ENCODE measurements at regions not wholly inside any gene's neighbourhood (a gene's known extent, or its start where the extent isn't known, plus 50 kb on each side); places are given as distances from the start of the nearest gene placed in this dataset.

GRCh38 chr12:91777268-91777992, 368.2 kb downstream of the BTG1 start:
- Histone ChIP-seq H4K20me1 (ENCODE audit: low read depth, low read length) (no peaks in the 10 kb centered on the region), H3K4me3 (ENCODE audit: insufficient read depth, low read length, poor library complexity, severe bottlenecking) (no peak overlapping the region), H3K4me2 (ENCODE audit: low read depth, low read length, poor library complexity, severe bottlenecking) (no peak overlapping the region), H3K79me2 (ENCODE audit: insufficient read depth, low read length) (no peaks in the 10 kb centered on the region), H3F3A (ENCODE audit: insufficient read depth) (no peaks in the 10 kb centered on the region), H3K9me3 (ENCODE audit: insufficient read depth, low read length) (no peaks in the 10 kb centered on the region), H3K27me3 (ENCODE audit: low read length) (peaks cover 4% of the 10 kb centered on the region; the same call in 1 of the 2 replicates), H3K9me2 (replicated peaks; ENCODE audit: insufficient read depth, low read length) (no peaks in the 10 kb centered on the region), H2AFZ (ENCODE audit: low read depth, low read length, severe bottlenecking) (no peak overlapping the region), H3K9ac (ENCODE audit: low read length) (no peak overlapping the region), H3K27ac (ENCODE audit: low read depth, low read length) (no peak overlapping the region), H3K36me3 (ENCODE audit: low read length) (no peaks in the 10 kb centered on the region)
- TF ChIP-seq EZH2phosphoT487 (conservative IDR thresholded peaks at IDR 0.05; ENCODE audit: low read length) (no peak), CTCF (IDR thresholded peaks at IDR 0.05; ENCODE audit: insufficient read depth, low read length, poor library complexity, severe bottlenecking) (no peak)

DNA sequence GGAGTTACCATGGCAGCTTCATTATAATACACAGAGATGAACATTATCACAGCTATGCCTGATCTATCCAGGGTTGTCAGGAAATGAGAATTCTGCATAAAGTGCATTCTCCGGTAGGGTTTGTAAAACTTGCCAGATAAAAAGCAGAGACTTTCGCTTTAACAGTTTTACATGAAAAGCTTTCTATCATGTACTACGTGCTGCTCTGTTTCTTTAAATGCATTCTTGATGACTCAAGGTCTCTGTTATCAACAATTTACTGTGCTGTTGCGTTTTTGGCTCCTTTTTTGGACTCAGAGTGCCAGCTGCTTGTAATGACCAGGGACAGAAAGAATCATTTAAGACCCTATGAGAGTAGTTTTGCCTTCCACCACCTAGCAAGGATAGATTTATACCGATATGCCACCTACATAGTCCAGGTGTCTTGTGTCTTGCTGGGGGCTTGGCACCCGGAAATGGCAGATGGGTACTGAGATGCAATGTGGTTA, 371.2 kb downstream of the BTG1 start:
- Histone ChIP-seq H3K4me3 (ENCODE audit: insufficient read depth, low read length, poor library complexity, severe bottlenecking) (no peak overlapping the region), H3K9me3 (ENCODE audit: insufficient read depth, low read length) (no peaks in the 10 kb centered on the region), H2AFZ (ENCODE audit: low read depth, low read length, severe bottlenecking) (no peak overlapping the region), H3K4me2 (ENCODE audit: low read depth, low read length, poor library complexity, severe bottlenecking) (no peak overlapping the region), H3K27me3 (ENCODE audit: low read length) (no peaks in the 10 kb centered on the region), H3K9me2 (replicated peaks; ENCODE audit: insufficient read depth, low read length) (no peaks in the 10 kb centered on the region), H3F3A (ENCODE audit: insufficient read depth) (no peaks in the 10 kb centered on the region), H3K79me2 (ENCODE audit: insufficient read depth, low read length) (no peaks in the 10 kb centered on the region), H3K36me3 (ENCODE audit: low read length) (no peaks in the 10 kb centered on the region), H3K9ac (ENCODE audit: low read length) (no peak overlapping the region), H3K27ac (ENCODE audit: low read depth, low read length) (no peak overlapping the region), H4K20me1 (ENCODE audit: low read depth, low read length) (no peaks in the 10 kb centered on the region)
- TF ChIP-seq EZH2phosphoT487 (conservative IDR thresholded peaks at IDR 0.05; ENCODE audit: low read length): no peak
- no peak for TF ChIP-seq CTCF (IDR thresholded peaks at IDR 0.05; ENCODE audit: insufficient read depth, low read length, poor library complexity, severe bottlenecking)

DNA sequence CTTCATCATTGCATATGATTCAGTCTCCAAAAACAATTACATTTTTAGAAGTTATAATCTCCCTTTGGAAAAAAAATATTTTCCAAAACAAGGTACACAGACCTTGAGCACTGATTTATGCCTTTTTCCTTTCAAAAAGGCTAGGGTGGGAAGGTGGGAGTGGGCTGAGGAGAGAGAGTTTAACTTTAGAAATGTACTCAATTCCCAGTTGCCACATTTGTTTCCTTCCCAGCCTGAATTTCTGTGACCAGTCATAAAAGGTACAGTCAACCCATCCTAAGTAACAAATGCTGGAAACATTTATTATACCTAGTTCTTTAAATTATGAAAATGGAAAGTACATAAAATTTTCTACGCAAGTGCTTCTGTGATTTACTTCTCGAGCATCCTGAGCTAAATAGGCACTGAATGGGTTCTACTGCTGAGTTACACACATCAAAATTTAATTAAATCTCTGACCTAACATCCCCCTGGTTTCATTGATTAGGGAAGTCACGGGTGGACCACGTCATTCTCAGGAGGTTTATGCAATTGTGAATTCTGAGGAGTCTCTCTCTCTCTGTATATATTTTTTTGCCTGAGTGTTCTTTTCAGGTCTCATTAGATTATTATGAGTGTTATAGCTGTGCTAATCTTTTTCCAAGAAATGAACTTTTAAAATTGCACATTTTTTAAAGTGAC, 371.8 kb downstream of the BTG1 start:
- no peaks in the 10 kb centered on the region for H3K27me3 ChIP-seq (ENCODE audit: low read length)
- no peaks in the 10 kb centered on the region for H3K9me3 ChIP-seq (ENCODE audit: insufficient read depth, low read length)
- H3K27ac ChIP-seq (ENCODE audit: low read depth, low read length): no peak overlapping the region
- H3K9me2 ChIP-seq (replicated peaks; ENCODE audit: insufficient read depth, low read length): no peaks in the 10 kb centered on the region
- H3K4me2 ChIP-seq (ENCODE audit: low read depth, low read length, poor library complexity, severe bottlenecking): no peak overlapping the region
- no peak overlapping the region for H2AFZ ChIP-seq (ENCODE audit: low read depth, low read length, severe bottlenecking)
- H3F3A ChIP-seq (ENCODE audit: insufficient read depth): no peaks in the 10 kb centered on the region
- TF ChIP-seq EZH2phosphoT487 (conservative IDR thresholded peaks at IDR 0.05; ENCODE audit: low read length): no peak
- no peak for TF ChIP-seq CTCF (IDR thresholded peaks at IDR 0.05; ENCODE audit: insufficient read depth, low read length, poor library complexity, severe bottlenecking)
- H3K4me3 ChIP-seq (ENCODE audit: insufficient read depth, low read length, poor library complexity, severe bottlenecking): no peak overlapping the region
- H3K79me2 ChIP-seq (ENCODE audit: insufficient read depth, low read length): no peaks in the 10 kb centered on the region
- no peak overlapping the region for H3K9ac ChIP-seq (ENCODE audit: low read length)
- no peaks in the 10 kb centered on the region for H3K36me3 ChIP-seq (ENCODE audit: low read length)
- no peaks in the 10 kb centered on the region for H4K20me1 ChIP-seq (ENCODE audit: low read depth, low read length)

All from SU-DHL-6 (cell line).